GM23338 (cell line): ENCODE measurements at regions not wholly inside any gene's neighbourhood (a gene's known extent, or its start where the extent isn't known, plus 50 kb on each side); places are given as distances from the start of the nearest gene placed in this dataset.

Experiments
- ATAC-seq: fragments of 200-7000 bp; cut with Tn5 transposase; 3 replicates; pipeline ENCODE4 v1.9.1; 2020
- DNase-seq: peaks from one replicate; pipeline ENCODE4 v3.0.0-alpha.2; 2015; ENCODE audit warnings: low spot score
- H2AFZ ChIP-seq: fragments of 200-600 bp; sonication (generic); 2 replicates; pipeline ENCODE4 v1.8.0; 2016; ENCODE audit warnings: antibody characterized with exemption, mild to moderate bottlenecking, moderate library complexity
- H3F3A ChIP-seq: fragments of 200-600 bp; sonication (generic); replicated peaks from 2 replicates; pipeline ENCODE4 v1.8.0; 2017; ENCODE audit warnings: antibody characterized with exemption, mixed run types, low read depth
- H3K27ac ChIP-seq: fragments of 200-600 bp; sonication (generic); 2 replicates; pipeline ENCODE4 v1.6.1; 2016; ENCODE audit warnings: low read depth
- H3K27me3 ChIP-seq: fragments of 200-600 bp; sonication (generic); 2 replicates; pipeline ENCODE4 v1.8.0; 2016; ENCODE audit warnings: mild to moderate bottlenecking, mixed run types, moderate library complexity; ENCODE audit not compliant: insufficient read depth
- H3K36me3 ChIP-seq: fragments of 200-600 bp; sonication (generic); 2 replicates; pipeline ENCODE4 v1.8.0; 2016; ENCODE audit warnings: mild to moderate bottlenecking; ENCODE audit not compliant: insufficient read depth
- H3K4me1 ChIP-seq: fragments of 200-600 bp; sonication (generic); 2 replicates; pipeline ENCODE4 v1.8.0; 2016; ENCODE audit warnings: mild to moderate bottlenecking, moderate library complexity; ENCODE audit not compliant: insufficient read depth
- H3K4me2 ChIP-seq: fragments of 200-600 bp; sonication (generic); 2 replicates; pipeline ENCODE4 v1.7.1; 2017; ENCODE audit warnings: mixed run types
- H3K4me3 ChIP-seq: fragments of 200-600 bp; sonication (generic); 2 replicates; pipeline ENCODE4 v1.6.1; 2016; ENCODE audit warnings: mixed run types
- H3K79me2 ChIP-seq: fragments of 200-600 bp; sonication (generic); replicated peaks from 2 replicates; pipeline ENCODE4 v1.8.0; 2017; ENCODE audit warnings: mild to moderate bottlenecking; ENCODE audit not compliant: insufficient read depth
- H3K9me2 ChIP-seq: fragments of 200-600 bp; sonication (generic); 2 replicates; pipeline ENCODE4 v1.8.0; 2017; ENCODE audit not compliant: insufficient read depth
- H4K20me1 ChIP-seq: fragments of 200-600 bp; sonication (generic); replicated peaks from 2 replicates; pipeline ENCODE4 v1.8.0; 2017; ENCODE audit warnings: mild to moderate bottlenecking; ENCODE audit not compliant: insufficient read depth
- H3K27ac Mint-ChIP-seq: 2 replicates; pipeline ENCODE4 v1.8.0; 2020; ENCODE audit warnings: inconsistent platforms, mild to moderate bottlenecking, moderate library complexity, mixed read lengths
- H3K27me3 Mint-ChIP-seq: 3 replicates; pipeline ENCODE4 v1.8.0; 2022; ENCODE audit warnings: low read depth, mild to moderate bottlenecking, moderate library complexity, mixed read lengths, inconsistent platforms; ENCODE audit not compliant: insufficient read depth, poor library complexity
- H3K36me3 Mint-ChIP-seq: 3 replicates; pipeline ENCODE4 v1.8.0; 2021; ENCODE audit warnings: low read depth, mild to moderate bottlenecking, inconsistent platforms, moderate library complexity, mixed read lengths
- H3K4me1 Mint-ChIP-seq: 3 replicates; pipeline ENCODE4 v1.8.0; 2020; ENCODE audit warnings: mild to moderate bottlenecking, inconsistent platforms, mixed read lengths
- H3K4me3 Mint-ChIP-seq: 3 replicates; pipeline ENCODE4 v1.8.0; 2021; ENCODE audit warnings: moderate library complexity, mild to moderate bottlenecking, inconsistent platforms, mixed read lengths
- H3K9me3 Mint-ChIP-seq: 3 replicates; pipeline ENCODE4 v1.8.0; 2020; ENCODE audit warnings: moderate library complexity, mild to moderate bottlenecking, inconsistent platforms, mixed read lengths
- CREB1 ChIP-seq: fragments of 250-450 bp; sonication (Bioruptor Pico); IDR thresholded peaks from 2 replicates; pipeline ENCODE4 v1.5.0; 2020; ENCODE audit warnings: low read depth, mild to moderate bottlenecking, moderate library complexity
- ETS1 ChIP-seq: IDR thresholded peaks from 2 replicates; pipeline ENCODE4 v1.6.1; 2016; ENCODE audit warnings: antibody characterized with exemption
- EZH2 ChIP-seq: fragments of 200-600 bp; sonication (generic); IDR thresholded peaks from one replicate; pipeline ENCODE4 v1.8.0; 2017; ENCODE audit warnings: antibody characterized with exemption, mild to moderate bottlenecking, low read depth; ENCODE audit not compliant: unreplicated experiment
- EZH2phosphoT487 ChIP-seq: fragments of 200-600 bp; sonication (generic); IDR thresholded peaks from one replicate; pipeline ENCODE4 v1.8.1; 2018; ENCODE audit warnings: antibody characterized with exemption; ENCODE audit not compliant: unreplicated experiment
- JUNB ChIP-seq: IDR thresholded peaks from one replicate; pipeline ENCODE4 v1.6.1; 2016; ENCODE audit warnings: antibody characterized with exemption; ENCODE audit not compliant: unreplicated experiment
- NANOG ChIP-seq: IDR thresholded peaks from 2 replicates; pipeline ENCODE4 v1.6.1; 2016; ENCODE audit warnings: antibody characterized with exemption, borderline replicate concordance
- POLR2AphosphoS5 ChIP-seq: IDR thresholded peaks from 2 replicates; pipeline ENCODE4 v1.6.1; 2016; ENCODE audit warnings: antibody characterized with exemption, low read depth
- STAT1 ChIP-seq: IDR thresholded peaks from one replicate; pipeline ENCODE4 v1.6.1; 2016; ENCODE audit warnings: antibody characterized with exemption; ENCODE audit not compliant: unreplicated experiment
- ZNF114 ChIP-seq: fragments of 250-450 bp; sonication (Bioruptor Pico); IDR thresholded peaks from 2 replicates; pipeline ENCODE4 v1.5.0; 2020; ENCODE audit warnings: mild to moderate bottlenecking, moderate library complexity
- ZNF331 ChIP-seq: fragments of 250-450 bp; sonication (Bioruptor Pico); IDR thresholded peaks from 2 replicates; pipeline ENCODE4 v1.5.0; 2020; ENCODE audit warnings: low read depth, mild to moderate bottlenecking, moderate library complexity
- TF ChIP-seq, protein P1 (sequence below), 2 experiments: fragments of 200-600 bp in 1 of 2; sonication (generic) in 1 of 2; conservative IDR thresholded peaks; 2 replicates each; pipeline versions ENCODE4 v1.5.1 to v1.6.1; 2016 to 2017; ENCODE audit warnings: antibody characterized with exemption in 2 of 2, low read depth in 2 of 2, mild to moderate bottlenecking in 2 of 2, moderate library complexity in 1 of 2
- TF ChIP-seq, protein P2 (sequence below): fragments of 250-450 bp; sonication (Bioruptor Pico); IDR thresholded peaks from 2 replicates; pipeline ENCODE4 v1.5.0; 2020; ENCODE audit warnings: mild to moderate bottlenecking, moderate library complexity
- TF ChIP-seq, protein P3 (sequence below): IDR thresholded peaks from one replicate; pipeline ENCODE4 v1.6.1; 2018; ENCODE audit warnings: antibody characterized with exemption; ENCODE audit not compliant: unreplicated experiment

GRCh38 chr10:3904419-3904960 lies 119.5 kb upstream of the KLF6 start:
- Histone ChIP-seq H3K4me1 (no peaks in the 10 kb centered on the region), H3K79me2 (no peaks in the 10 kb centered on the region), H4K20me1 (no peaks in the 10 kb centered on the region), H3F3A (no peaks in the 10 kb centered on the region), H3K27ac (no peak overlapping the region), H3K4me2 (no peak overlapping the region), H3K36me3 (no peaks in the 10 kb centered on the region), H3K27me3 (no peaks in the 10 kb centered on the region), H3K4me3 (no peak overlapping the region), H2AFZ (no peak overlapping the region), H3K9me2 (no peaks in the 10 kb centered on the region)
- Mint-ChIP-seq H3K27me3 (peaks cover 4% of the 10 kb centered on the region), H3K4me1 (no peaks in the 10 kb centered on the region), H3K9me3 (peaks cover 5% of the 10 kb centered on the region; the same call in 1 of the 3 replicates), H3K27ac (no peak overlapping the region), H3K36me3 (no peaks in the 10 kb centered on the region), H3K4me3 (no peak overlapping the region)
- DNase-seq (no peak), ATAC-seq (no peak)
- no peak for TF ChIP-seq CREB1 (CRISPR knock-in tag)
- TF ChIP-seq, protein P1, sequence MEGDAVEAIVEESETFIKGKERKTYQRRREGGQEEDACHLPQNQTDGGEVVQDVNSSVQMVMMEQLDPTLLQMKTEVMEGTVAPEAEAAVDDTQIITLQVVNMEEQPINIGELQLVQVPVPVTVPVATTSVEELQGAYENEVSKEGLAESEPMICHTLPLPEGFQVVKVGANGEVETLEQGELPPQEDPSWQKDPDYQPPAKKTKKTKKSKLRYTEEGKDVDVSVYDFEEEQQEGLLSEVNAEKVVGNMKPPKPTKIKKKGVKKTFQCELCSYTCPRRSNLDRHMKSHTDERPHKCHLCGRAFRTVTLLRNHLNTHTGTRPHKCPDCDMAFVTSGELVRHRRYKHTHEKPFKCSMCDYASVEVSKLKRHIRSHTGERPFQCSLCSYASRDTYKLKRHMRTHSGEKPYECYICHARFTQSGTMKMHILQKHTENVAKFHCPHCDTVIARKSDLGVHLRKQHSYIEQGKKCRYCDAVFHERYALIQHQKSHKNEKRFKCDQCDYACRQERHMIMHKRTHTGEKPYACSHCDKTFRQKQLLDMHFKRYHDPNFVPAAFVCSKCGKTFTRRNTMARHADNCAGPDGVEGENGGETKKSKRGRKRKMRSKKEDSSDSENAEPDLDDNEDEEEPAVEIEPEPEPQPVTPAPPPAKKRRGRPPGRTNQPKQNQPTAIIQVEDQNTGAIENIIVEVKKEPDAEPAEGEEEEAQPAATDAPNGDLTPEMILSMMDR (conservative IDR thresholded peaks at IDR 0.05; ENCODE audit: low read depth in 2 of 2): no peak
- no peak for TF ChIP-seq ETS1
- TF ChIP-seq, protein P2, sequence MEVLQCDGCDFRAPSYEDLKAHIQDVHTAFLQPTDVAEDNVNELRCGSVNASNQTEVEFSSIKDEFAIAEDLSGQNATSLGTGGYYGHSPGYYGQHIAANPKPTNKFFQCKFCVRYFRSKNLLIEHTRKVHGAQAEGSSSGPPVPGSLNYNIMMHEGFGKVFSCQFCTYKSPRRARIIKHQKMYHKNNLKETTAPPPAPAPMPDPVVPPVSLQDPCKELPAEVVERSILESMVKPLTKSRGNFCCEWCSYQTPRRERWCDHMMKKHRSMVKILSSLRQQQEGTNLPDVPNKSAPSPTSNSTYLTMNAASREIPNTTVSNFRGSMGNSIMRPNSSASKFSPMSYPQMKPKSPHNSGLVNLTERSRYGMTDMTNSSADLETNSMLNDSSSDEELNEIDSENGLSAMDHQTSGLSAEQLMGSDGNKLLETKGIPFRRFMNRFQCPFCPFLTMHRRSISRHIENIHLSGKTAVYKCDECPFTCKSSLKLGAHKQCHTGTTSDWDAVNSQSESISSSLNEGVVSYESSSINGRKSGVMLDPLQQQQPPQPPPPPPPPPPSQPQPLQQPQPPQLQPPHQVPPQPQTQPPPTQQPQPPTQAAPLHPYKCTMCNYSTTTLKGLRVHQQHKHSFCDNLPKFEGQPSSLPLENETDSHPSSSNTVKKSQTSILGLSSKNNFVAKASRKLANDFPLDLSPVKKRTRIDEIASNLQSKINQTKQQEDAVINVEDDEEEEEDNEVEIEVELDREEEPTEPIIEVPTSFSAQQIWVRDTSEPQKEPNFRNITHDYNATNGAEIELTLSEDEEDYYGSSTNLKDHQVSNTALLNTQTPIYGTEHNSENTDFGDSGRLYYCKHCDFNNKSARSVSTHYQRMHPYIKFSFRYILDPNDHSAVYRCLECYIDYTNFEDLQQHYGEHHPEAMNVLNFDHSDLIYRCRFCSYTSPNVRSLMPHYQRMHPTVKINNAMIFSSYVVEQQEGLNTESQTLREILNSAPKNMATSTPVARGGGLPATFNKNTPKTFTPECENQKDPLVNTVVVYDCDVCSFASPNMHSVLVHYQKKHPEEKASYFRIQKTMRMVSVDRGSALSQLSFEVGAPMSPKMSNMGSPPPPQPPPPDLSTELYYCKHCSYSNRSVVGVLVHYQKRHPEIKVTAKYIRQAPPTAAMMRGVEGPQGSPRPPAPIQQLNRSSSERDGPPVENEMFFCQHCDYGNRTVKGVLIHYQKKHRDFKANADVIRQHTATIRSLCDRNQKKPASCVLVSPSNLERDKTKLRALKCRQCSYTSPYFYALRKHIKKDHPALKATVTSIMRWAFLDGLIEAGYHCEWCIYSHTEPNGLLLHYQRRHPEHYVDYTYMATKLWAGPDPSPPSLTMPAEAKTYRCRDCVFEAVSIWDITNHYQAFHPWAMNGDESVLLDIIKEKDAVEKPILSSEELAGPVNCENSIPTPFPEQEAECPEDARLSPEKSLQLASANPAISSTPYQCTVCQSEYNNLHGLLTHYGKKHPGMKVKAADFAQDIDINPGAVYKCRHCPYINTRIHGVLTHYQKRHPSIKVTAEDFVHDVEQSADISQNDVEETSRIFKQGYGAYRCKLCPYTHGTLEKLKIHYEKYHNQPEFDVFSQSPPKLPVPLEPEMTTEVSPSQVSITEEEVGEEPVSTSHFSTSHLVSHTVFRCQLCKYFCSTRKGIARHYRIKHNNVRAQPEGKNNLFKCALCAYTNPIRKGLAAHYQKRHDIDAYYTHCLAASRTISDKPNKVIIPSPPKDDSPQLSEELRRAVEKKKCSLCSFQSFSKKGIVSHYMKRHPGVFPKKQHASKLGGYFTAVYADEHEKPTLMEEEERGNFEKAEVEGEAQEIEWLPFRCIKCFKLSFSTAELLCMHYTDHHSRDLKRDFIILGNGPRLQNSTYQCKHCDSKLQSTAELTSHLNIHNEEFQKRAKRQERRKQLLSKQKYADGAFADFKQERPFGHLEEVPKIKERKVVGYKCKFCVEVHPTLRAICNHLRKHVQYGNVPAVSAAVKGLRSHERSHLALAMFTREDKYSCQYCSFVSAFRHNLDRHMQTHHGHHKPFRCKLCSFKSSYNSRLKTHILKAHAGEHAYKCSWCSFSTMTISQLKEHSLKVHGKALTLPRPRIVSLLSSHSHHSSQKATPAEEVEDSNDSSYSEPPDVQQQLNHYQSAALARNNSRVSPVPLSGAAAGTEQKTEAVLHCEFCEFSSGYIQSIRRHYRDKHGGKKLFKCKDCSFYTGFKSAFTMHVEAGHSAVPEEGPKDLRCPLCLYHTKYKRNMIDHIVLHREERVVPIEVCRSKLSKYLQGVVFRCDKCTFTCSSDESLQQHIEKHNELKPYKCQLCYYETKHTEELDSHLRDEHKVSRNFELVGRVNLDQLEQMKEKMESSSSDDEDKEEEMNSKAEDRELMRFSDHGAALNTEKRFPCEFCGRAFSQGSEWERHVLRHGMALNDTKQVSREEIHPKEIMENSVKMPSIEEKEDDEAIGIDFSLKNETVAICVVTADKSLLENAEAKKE: no peak
- TF ChIP-seq, protein P3, sequence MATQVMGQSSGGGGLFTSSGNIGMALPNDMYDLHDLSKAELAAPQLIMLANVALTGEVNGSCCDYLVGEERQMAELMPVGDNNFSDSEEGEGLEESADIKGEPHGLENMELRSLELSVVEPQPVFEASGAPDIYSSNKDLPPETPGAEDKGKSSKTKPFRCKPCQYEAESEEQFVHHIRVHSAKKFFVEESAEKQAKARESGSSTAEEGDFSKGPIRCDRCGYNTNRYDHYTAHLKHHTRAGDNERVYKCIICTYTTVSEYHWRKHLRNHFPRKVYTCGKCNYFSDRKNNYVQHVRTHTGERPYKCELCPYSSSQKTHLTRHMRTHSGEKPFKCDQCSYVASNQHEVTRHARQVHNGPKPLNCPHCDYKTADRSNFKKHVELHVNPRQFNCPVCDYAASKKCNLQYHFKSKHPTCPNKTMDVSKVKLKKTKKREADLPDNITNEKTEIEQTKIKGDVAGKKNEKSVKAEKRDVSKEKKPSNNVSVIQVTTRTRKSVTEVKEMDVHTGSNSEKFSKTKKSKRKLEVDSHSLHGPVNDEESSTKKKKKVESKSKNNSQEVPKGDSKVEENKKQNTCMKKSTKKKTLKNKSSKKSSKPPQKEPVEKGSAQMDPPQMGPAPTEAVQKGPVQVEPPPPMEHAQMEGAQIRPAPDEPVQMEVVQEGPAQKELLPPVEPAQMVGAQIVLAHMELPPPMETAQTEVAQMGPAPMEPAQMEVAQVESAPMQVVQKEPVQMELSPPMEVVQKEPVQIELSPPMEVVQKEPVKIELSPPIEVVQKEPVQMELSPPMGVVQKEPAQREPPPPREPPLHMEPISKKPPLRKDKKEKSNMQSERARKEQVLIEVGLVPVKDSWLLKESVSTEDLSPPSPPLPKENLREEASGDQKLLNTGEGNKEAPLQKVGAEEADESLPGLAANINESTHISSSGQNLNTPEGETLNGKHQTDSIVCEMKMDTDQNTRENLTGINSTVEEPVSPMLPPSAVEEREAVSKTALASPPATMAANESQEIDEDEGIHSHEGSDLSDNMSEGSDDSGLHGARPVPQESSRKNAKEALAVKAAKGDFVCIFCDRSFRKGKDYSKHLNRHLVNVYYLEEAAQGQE: no peak
- no peak for TF ChIP-seq EZH2
- TF ChIP-seq JUNB: no peak
- TF ChIP-seq NANOG: no peak
- TF ChIP-seq ZNF114 (CRISPR knock-in tag): no peak
- no peak for TF ChIP-seq POLR2AphosphoS5
- no peak for TF ChIP-seq EZH2phosphoT487
- no peak for TF ChIP-seq ZNF331 (CRISPR knock-in tag)
- TF ChIP-seq STAT1: no peak
